ENCODE measurements at regions not wholly inside any gene's neighbourhood (a gene's known extent, or its start where the extent isn't known, plus 50 kb on each side); places are given as distances from the start of the nearest gene placed in this dataset.

DNA sequence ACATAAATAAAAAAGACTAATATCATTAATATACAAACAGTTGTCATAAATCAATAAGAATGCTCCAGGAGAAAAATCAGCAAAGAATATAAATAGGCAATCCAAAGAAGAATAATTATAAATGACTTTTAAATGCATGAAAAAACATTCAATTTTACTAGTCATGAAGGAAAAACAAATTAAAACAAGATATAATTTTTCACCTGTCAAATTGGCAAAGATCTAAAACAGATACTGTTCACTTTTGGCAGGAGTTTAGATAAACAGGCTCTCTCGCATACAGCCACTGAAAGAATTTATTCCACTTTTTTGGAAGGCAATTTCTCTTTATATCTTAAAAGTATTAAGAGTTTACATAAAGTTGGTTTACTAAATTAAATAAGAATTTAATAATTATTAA is 176.8 kb upstream of the SETBP1 start:
- no peak overlapping the region for H3K4me2 ChIP-seq (ENCODE audit: extremely low read depth, insufficient read depth, low read length)
- H3K27me3 ChIP-seq (ENCODE audit: control insufficient read depth, insufficient read depth, low read length): no peaks in the 10 kb centered on the region
- H2AFZ ChIP-seq (ENCODE audit: low read length): no peak overlapping the region
- no peaks in the 10 kb centered on the region for H3K9me3 ChIP-seq (ENCODE audit: control insufficient read depth, insufficient read depth, low read depth, low read length)
- no peak overlapping the region for H3K27ac ChIP-seq (ENCODE audit: insufficient read depth, low read length)
- no peak for DNase-seq (ENCODE audit: low read depth in 2 of 2)
- no peak overlapping the region for H3K9ac ChIP-seq (ENCODE audit: insufficient read depth, low read length)
- H3K4me1 ChIP-seq (ENCODE audit: control insufficient read depth, extremely low read depth, insufficient read depth, low read length): no peaks in the 10 kb centered on the region
- TF ChIP-seq, protein P1, sequence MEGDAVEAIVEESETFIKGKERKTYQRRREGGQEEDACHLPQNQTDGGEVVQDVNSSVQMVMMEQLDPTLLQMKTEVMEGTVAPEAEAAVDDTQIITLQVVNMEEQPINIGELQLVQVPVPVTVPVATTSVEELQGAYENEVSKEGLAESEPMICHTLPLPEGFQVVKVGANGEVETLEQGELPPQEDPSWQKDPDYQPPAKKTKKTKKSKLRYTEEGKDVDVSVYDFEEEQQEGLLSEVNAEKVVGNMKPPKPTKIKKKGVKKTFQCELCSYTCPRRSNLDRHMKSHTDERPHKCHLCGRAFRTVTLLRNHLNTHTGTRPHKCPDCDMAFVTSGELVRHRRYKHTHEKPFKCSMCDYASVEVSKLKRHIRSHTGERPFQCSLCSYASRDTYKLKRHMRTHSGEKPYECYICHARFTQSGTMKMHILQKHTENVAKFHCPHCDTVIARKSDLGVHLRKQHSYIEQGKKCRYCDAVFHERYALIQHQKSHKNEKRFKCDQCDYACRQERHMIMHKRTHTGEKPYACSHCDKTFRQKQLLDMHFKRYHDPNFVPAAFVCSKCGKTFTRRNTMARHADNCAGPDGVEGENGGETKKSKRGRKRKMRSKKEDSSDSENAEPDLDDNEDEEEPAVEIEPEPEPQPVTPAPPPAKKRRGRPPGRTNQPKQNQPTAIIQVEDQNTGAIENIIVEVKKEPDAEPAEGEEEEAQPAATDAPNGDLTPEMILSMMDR (conservative IDR thresholded peaks at IDR 0.05 in 1 of 2, IDR thresholded peaks at IDR 0.05 in 1 of 2; ENCODE audit: low read depth in 1 of 2, low read length in 2 of 2): no peak
- TF ChIP-seq EZH2 (IDR thresholded peaks at IDR 0.05; ENCODE audit: low read length, missing control alignments): no peak
- no peaks in the 10 kb centered on the region for H3K79me2 ChIP-seq (ENCODE audit: control insufficient read depth, insufficient read depth, low read length)
- H4K20me1 ChIP-seq (ENCODE audit: control insufficient read depth, extremely low read depth, insufficient read depth, low read length): no peaks in the 10 kb centered on the region
- no peak overlapping the region for H3K4me3 ChIP-seq (replicated peaks in 1 of 4; ENCODE audit: control extremely low read depth in 1 of 4, insufficient read depth in 1 of 4, low read depth in 3 of 4, low read length in 4 of 4)
- no peaks in the 10 kb centered on the region for H3K36me3 ChIP-seq (ENCODE audit: control insufficient read depth, insufficient read depth, low read length)

- Histone ChIP-seq H3K4me1 (ENCODE audit: control insufficient read depth, extremely low read depth, insufficient read depth, low read length) (no peaks in the 10 kb centered on the region), H3K4me2 (ENCODE audit: extremely low read depth, insufficient read depth, low read length) (no peak overlapping the region), H3K27me3 (ENCODE audit: control insufficient read depth, insufficient read depth, low read length) (no peaks in the 10 kb centered on the region), H3K36me3 (ENCODE audit: control insufficient read depth, insufficient read depth, low read length) (no peaks in the 10 kb centered on the region), H3K79me2 (ENCODE audit: control insufficient read depth, insufficient read depth, low read length) (no peaks in the 10 kb centered on the region), H3K9ac (ENCODE audit: insufficient read depth, low read length) (no peak overlapping the region), H2AFZ (ENCODE audit: low read length) (no peak overlapping the region), H3K4me3 (replicated peaks in 1 of 4; ENCODE audit: control extremely low read depth in 1 of 4, insufficient read depth in 1 of 4, low read depth in 3 of 4, low read length in 4 of 4) (no peak overlapping the region), H3K9me3 (ENCODE audit: control insufficient read depth, insufficient read depth, low read depth, low read length) (no peaks in the 10 kb centered on the region), H4K20me1 (ENCODE audit: control insufficient read depth, extremely low read depth, insufficient read depth, low read length) (no peaks in the 10 kb centered on the region), H3K27ac (ENCODE audit: insufficient read depth, low read length) (no peak overlapping the region)
- DNase-seq (ENCODE audit: low read depth in 2 of 2): no peak
- no peak for TF ChIP-seq EZH2 (IDR thresholded peaks at IDR 0.05; ENCODE audit: low read length, missing control alignments)
- TF ChIP-seq, protein P1 (conservative IDR thresholded peaks at IDR 0.05 in 1 of 2, IDR thresholded peaks at IDR 0.05 in 1 of 2; ENCODE audit: low read depth in 1 of 2, low read length in 2 of 2): no peak
Observed at GRCh38 chr18:44507729-44508325, 172.9 kb upstream of the SETBP1 start.

DNA sequence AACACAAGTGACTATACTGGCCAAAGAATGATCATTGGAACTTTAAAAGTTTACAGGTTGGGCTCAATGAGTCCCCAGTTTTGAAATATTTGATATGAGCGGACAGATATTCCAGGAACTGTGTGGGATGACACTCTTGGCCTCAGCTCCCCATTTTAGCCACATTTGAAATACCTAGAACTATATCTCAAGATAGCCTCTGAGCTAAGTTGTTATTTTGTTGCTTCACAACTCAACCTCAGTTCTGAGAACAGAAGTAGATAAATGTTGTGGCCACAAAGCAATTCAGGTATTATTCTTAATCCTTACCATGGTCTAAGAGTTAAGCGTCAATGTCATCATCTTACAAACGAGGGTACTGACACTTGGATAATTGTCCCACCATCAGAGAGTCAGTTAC is 172.2 kb upstream of the SETBP1 start:
- no peaks in the 10 kb centered on the region for H3K4me1 ChIP-seq (ENCODE audit: control insufficient read depth, extremely low read depth, insufficient read depth, low read length)

More for the DNA sequence above, 172.2 kb upstream of the SETBP1 start:
- H4K20me1 ChIP-seq (ENCODE audit: control insufficient read depth, extremely low read depth, insufficient read depth, low read length): no peaks in the 10 kb centered on the region
- no peak overlapping the region for H3K9ac ChIP-seq (ENCODE audit: insufficient read depth, low read length)
- H3K36me3 ChIP-seq (ENCODE audit: control insufficient read depth, insufficient read depth, low read length): no peaks in the 10 kb centered on the region
- no peak for DNase-seq (ENCODE audit: low read depth in 2 of 2)
- TF ChIP-seq EZH2 (IDR thresholded peaks at IDR 0.05; ENCODE audit: low read length, missing control alignments): no peak
- TF ChIP-seq, protein P1 (conservative IDR thresholded peaks at IDR 0.05 in 1 of 2, IDR thresholded peaks at IDR 0.05 in 1 of 2; ENCODE audit: low read depth in 1 of 2, low read length in 2 of 2): no peak
- no peaks in the 10 kb centered on the region for H3K27me3 ChIP-seq (ENCODE audit: control insufficient read depth, insufficient read depth, low read length)
- H3K9me3 ChIP-seq (ENCODE audit: control insufficient read depth, insufficient read depth, low read depth, low read length): no peaks in the 10 kb centered on the region
- H3K4me2 ChIP-seq (ENCODE audit: extremely low read depth, insufficient read depth, low read length): no peak overlapping the region
- no peak overlapping the region for H3K27ac ChIP-seq (ENCODE audit: insufficient read depth, low read length)
- no peak overlapping the region for H2AFZ ChIP-seq (ENCODE audit: low read length)
- no peaks in the 10 kb centered on the region for H3K79me2 ChIP-seq (ENCODE audit: control insufficient read depth, insufficient read depth, low read length)
- H3K4me3 ChIP-seq (replicated peaks in 1 of 4; ENCODE audit: control extremely low read depth in 1 of 4, insufficient read depth in 1 of 4, low read depth in 3 of 4, low read length in 4 of 4): no peak overlapping the region
